Glomerular endothelial cell (primary cell): ENCODE measurements at regions not wholly inside any gene's neighbourhood (a gene's known extent, or its start where the extent isn't known, plus 50 kb on each side); places are given as distances from the start of the nearest gene placed in this dataset.

Experiments used
- DNase-seq: peaks from one replicate; pipeline ENCODE4 v3.0.0-alpha.2; 2011; ENCODE audit warnings: low read depth, low spot score; ENCODE audit errors: extremely low read depth

DNA sequence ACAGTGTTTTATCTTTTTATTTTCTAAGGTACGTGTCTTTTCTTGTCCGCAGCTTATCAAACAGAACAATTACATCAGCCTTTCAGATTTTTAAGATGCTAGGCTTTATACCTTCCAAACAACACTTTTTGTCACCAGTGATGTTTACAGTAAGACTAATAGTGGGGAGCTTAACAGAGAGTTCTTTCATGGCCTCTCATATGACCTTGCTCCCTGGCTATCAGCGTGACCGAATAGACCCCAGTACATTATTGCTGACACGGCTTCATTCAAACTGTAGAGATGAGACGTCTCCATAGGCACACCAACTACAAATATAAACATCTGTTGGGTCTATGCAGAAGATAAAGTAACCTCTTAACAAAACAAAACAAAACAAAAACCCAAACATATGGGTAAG is 477.6 kb upstream of the KCNMB2 start:
- no peak for DNase-seq

DNA sequence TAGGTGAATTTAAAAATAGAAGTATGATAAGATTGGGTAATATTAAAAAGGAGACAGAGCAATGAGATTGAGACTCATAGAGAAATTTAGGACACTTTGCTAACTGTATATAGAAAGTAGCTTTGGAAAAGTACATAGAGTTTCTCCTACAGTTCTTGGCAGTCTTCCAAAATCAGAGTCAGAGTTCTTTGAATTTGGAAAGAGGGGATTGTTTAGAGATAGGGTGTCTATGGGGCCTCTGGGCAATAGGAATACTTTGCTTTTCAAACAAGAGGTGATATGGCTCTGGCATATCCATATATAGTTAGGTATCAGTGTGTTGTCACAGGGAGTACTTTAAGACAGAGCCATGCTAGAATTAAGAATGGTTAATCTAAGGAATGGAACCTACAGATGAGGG is 477.1 kb upstream of the KCNMB2 start:
- no peak for DNase-seq

DNA sequence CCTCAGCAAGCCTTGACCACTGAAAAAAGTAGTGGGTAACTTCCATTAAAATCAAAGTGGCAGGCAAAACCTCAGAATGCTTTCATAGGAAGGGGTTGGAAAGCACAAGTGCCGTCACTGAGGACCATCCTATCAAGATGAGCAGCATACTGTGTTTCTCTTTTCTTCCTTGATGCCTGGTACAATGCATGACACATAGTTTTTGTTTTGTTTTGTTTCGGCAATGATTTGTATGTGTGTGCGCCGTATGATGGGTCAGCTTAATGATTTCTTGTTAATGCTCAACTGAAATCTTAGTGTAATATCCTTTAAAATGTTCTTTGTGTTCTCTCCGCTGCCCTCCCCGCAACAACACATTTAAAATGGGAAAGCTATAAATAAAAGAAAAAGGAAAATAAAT is 476.4 kb upstream of the KCNMB2 start:
- DNase-seq: no peak

DNA sequence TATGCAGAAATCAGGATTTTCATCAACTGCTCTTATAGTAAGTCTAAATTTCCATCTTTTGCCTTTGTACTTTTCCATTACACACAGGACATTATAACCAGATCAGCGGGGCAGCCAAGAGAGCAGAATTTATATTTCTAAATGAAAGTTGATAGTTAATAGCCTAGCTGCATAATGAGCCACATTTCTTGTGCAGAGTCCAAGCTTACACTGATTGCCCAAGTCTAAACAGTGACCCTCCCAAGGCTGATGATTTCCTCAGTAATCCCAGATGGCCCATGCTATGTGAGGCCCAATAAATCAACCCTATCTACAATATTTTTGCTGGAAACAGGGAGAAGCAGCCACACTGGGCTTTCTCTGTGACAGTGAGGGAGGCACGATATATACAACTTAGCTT is 475.8 kb upstream of the KCNMB2 start:
- no peak for DNase-seq

DNA sequence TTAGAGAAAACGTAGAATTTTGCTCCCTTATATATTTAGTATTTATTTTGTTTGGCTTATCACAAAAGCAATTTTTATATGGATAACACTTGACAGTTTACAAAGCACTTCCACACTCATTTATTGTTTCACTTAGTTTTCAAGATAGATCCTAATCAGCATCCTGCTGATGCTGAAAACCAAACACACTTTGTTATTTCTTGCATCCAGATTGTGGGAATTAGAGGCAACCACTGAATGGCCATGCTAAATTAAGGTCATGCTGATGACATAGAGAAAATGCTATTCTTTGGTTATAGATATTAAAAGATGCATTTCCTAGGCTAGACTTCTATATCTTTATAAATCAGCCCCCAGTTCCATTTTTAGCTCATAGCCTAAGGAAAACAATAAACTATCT is 474.1 kb upstream of the KCNMB2 start:
- no peak for DNase-seq

DNA sequence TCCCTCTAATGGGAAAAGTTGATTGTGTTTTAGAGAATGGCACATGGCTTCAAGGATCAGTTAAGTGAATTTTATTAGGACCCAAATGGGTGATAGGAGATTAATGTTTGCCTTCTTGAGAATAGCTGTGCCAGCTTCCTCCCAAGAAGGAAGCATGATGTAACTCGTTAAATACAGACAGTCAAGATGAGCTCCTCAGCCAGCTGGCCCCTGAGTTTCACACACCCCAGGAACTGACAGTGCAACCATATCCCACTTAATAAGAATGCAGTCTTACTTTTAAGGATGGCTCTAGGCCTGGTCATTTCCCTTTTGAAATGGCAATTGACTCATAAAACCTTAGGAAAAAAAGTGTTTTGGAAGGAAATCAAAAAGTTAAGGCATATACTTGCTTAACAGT is 472.8 kb upstream of the KCNMB2 start:
- no peak for DNase-seq

DNA sequence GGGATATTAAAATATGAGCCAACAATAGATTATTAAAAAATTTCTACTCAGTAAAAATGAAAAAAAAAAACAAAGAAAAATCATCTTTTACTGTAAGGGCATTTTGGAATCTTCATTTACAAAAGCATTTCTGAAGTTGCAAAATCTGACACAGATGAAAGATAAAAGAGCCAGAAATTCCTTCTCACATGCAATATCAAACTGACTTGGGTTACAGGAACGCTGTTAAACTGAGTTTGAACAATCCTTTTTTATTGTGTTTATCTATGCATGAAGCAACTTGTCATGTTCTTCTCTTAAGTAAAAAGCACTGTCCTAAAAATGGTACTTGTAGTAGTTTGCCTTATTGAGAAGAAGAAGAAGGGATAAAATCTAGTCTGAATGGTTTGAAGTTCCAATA is 468.5 kb upstream of the KCNMB2 start:
- DNase-seq: no peak

DNA sequence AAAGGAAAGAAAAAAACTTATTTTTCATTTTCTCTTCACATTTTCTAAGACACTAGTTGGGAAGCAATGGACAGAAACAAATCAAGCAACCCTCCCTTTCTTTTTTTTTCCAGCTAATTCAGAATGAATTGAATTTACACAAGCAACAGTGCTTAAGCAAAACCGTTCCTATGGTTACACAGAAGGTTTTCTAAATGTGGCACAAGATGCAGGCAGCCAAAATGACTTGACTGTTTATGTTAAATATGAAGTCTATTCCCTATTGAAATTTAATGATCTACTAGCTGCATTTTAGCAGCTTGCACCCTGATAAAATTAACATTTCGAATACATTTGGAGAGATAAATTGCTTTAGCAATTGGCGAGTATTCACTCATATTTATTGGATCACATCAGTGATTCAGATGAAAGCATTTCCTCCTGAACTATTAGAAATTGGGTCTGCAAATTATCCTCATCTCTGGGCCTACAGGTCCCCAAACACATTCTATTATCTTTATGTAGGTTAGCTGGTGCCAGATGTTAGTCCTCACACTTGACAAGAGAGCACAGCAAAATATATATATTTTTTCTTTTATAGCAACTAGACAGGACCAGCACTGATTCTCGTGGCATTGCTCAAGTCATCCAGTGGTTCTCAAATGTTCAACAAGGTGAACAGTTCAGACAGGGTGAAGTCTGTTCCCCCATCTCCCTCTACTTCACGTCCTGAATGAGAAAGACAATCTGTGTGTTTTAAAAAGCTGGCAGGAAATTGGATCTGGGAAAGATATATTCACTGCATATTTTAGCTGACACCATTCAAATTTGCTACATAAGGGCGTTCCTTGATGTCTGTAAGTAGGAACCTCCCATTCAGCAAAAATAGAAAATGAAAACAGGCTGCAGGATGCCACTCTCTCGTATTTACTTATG is 463.6 kb upstream of the KCNMB2 start:
- DNase-seq: no peak

DNA sequence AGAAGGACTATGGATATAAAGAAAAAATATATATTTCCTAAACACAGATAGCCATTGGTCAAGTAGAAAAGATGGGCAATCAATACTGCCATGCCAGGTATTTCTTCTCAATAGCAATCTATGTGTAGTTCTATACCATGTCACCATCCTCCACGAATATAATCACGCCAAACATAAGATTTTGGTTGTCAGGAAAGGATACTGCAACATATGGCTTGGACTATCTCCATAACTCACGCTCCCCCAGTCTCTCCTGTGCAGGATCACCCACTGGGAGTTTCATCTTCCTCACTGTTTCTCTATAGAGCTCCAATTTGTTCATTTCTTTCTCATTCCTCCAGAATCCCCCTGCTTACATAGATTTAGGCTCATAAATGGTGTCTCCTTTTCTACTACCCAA is 462.9 kb upstream of the KCNMB2 start:
- DNase-seq: no peak

DNA sequence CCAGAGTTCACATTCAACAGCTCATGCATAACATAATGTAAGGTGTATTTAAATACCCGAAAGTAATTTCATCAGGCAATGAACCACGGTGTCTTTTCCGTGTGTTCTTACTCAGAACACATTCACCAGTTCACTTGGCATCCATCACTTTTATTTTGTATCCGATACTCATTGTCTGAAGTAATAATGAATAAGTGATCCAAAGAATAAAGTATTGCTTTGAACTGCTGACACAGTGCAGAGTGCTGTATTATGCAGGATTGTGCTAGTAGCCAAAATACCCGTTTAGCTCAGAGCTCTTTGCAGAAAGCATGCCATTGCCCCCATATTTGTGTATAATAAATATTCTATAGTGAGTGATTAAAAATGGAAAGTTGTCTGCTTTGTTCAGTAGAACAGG is 460.9 kb upstream of the KCNMB2 start:
- DNase-seq: no peak

DNA sequence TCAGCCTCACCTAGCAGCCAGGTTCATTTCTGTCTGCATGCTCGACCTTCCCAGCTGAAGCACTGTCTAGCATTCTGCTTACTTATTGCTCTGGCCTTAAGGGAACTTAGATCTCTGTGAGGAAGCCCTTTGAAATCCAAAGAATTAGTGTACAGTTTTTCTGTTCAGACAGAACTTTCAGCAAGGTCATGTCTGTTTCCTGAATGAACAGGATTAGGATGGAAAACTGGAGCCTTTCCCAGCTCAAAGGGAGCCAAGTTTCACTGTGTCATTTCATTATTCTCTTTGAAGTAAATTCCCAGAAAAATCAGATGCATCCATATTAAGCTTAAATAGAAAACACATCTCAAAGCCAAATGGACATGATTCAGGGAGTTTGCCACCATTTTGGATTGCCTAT is 457.3 kb upstream of the KCNMB2 start:
- DNase-seq: peak; percentile 96

DNA sequence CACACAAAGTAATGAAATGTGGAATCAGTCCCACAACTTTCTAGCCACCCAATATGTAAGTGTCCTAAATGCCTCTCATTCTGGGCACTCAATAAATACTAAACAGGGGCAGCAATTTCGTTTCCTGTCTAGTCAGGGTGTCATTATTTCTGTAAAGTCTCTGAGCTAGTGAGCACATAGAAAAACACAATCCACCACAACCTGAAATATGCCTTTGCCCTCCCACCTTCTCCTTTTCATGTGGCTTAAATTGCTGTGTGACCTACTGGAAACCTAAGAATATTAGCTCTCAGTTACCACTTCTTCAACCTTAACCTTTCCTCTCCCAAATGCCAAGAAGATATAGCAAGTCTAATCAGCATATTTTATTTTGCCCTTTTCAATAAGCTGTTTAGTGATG is 456.3 kb upstream of the KCNMB2 start:
- DNase-seq: no peak

DNA sequence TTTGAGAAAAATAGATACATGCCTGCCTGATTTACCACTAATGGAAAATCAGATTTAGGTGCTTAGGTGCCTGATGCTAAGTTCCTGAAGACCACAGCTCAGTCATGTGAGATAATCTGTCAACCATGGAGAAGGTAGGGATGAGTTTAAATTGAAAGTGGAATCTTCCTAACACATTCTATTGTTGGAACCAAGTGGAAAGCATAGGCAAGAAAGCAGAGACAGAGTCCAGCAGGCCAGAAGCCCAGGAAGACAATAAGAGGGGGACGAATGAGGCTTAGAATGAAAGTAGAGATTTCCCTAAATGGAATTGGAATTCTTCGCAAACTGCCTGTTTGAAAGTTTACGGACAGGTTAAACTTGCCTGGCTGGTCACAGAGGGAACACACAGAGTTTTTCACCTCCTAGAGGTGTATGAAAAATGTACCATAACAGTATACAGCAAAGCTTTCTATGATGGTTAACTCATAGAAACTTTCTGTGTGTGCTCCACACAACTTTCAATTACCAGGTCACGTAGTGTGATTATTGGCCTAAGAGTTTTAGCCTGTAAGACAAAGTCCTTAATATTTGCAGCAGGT is 453.8 kb upstream of the KCNMB2 start:
- DNase-seq: no peak

DNA sequence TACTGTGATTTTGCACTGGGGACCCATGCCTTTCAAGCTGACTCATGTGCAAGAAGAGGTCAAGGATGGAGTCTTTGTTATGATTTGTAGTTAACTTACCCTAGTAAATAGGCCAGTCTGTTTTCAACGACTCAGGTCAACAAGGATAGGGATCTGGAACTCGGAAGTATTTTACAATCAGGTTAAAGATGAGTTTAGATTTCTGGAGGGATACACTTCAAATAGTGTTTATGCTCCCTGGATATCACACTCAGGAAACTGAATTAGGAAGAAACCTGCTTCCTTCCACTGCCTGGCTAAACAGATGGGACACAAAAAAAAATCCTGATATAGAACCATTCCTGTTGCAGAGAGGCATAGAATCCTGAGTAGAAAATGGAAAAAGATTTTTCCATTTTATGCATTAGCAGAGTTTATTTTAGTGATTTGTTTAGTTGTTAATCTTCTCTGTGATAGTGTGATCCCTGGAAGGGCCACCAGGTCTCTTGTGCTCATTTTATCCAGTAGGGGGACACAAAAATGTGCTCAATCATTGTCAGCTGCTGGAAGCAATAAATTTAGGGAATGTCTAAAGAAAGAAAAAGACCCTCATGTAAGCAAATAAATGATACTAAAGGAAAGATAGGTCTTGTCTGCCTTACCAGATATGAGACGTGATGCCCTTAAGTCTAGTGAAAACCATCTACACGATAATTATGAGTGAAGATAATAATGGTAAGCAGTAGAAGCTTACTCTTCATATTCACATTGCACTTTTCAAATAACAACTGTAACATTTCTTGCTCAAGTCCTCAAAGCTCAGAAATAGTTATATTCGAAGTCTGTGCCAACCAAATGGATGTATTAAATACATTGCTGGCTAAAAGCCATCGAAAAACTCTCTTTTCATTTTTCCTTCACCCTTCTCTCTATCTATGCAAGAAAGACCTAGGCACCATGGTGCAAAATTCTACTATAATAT is 452.1 kb upstream of the KCNMB2 start:
- DNase-seq: no peak

DNA sequence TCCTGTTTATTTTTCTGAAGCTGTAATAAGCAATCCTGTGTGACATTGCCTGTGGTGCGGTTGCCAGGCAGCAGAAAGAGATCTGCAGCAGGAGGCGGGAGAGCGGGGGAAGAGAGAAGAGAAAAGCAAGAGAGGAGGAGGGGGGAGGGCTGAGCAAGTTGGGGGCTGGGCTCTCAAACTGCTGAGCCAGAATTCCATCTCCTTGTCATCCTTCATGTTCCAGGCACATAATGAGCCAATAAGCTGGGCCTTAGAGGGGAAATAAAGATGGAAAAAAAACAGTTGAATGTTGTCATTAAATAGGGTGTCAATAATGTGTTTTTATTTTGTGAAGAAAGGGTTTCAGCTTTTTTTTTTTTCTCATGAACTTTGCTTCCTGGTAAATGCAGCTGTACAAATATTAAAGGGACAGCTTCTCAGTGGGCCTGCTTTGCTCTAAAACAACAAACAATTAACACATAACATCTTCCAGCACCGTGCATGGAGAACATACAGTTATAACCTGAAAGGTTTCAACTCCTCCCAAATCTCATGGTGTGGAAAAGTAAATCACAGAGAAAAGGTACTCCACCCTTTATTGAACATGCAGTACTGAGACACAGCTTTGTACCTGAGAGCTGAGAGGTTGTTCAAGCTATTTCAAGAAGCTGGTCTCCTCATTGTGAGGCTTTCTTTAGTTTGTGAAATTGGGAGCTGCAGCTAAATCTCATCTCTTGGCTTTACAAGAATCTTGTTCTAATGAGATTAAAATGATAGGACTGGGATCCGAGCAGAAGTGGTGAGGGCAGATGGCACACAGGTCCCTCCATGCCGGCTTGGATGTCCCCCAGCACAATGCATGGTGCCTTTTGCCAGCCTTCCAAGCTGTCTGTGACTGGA is 451.1 kb upstream of the KCNMB2 start:
- no peak for DNase-seq

DNA sequence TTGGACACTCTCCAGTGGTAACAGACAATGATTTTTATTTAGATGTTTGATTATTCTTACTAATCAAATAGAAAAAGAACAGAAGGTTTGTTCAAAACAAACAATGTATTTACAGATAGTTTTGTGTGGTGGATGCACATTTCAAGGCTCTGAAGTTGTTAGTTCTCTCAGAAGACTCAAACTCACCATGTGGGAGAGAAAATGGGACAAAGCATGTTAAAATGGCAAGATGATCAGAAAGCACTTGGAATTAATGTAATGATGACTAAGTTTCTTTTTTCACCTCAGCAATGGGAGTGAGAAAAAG is 450.5 kb upstream of the KCNMB2 start:
- no peak for DNase-seq

DNA sequence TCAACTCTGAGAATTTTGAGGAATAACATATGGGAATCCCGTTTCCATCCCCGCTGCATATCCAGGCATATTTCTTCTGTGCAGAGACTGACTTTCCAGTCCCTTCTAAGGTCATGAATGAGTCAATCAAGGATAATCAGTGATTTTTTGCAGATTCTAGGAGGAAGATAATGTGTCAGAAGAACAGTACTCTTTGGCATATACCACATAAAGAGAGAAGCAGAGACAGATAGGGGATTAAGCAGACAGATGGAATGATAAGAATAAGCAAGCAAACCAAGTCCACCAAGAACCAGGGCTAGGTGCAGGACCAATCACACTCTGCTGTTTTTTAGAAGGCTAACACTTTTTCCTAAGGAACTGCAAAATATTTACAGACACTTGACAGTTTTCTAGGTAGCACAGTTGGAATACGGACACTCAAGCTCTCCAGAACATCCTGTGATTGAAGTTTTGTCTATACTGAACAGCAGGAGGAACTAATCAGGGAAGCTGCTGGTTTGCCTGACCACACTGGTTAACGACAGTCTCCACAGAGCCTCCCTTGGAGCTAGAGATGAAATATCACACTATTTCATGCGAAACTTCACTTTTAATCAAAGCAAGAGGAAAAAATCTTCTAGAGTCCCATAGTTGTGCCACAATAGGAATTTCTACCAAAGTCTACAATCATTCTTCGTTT is 450.0 kb upstream of the KCNMB2 start:
- DNase-seq: no peak

DNA sequence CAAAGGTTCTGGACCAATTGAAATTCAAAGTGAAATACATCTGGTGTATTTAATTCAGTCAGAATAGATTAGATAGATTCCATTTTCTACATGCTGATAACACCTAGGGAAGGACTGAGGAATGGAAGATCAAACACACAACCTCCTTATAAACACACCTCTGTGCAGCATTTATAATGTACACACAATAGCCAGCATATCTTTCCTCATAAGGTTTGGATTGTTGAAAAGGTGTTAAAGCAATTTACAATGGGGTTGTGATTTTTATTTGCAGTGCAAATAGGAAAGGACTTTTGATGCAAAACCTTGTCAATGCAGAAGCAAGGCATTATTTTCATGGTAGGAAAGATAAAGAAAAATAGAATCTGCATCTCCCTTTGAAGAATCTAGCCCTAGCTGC is 448.9 kb upstream of the KCNMB2 start:
- DNase-seq: no peak

DNA sequence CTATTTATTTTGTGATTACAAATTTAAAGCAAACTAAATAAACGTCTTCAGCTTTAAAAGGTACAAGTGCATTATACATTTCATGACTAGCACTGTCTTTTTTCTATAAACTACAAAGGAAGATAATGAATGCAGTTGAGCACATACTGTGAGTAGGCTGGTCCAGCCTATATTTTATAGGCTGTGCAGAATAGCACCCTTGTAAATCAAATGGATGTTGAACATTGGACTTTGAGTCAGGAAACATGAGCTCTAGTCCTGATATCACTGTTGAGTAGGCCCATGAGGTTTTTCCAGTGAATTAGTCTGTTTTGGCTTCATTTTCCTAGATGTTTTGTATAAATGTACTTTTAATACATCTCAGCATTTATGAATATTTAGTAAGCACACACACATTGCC is 447.3 kb upstream of the KCNMB2 start:
- no peak for DNase-seq

DNA sequence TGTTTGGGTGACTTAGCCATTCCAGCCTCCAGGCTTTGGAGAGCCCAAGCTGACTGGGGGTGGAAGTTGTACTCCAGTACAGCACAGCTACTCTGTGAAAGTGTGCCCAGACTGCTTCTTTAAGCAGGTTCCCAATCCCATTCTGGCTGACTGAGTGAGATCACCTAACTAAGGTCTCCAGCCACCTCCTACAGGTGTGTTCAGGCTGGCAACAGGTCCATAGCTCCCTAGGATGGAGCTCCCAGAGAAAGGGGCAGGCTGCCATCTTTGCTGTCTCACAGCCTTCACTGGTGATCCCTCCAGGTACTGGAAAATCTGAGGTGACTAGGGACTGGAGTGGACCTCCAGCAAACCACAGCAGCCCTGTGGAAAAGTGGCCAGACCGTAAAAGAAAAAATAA is 445.3 kb upstream of the KCNMB2 start:
- DNase-seq: no peak
